ENCODE measurements at regions not wholly inside any gene's neighbourhood (a gene's known extent, or its start where the extent isn't known, plus 50 kb on each side); places are given as distances from the start of the nearest gene placed in this dataset.

- ATAC-seq, result no peak
- no peak for DNase-seq
- Mint-ChIP-seq H3K27ac (peak overlapping the region; percentile 76), H3K27me3 (no peaks in the 10 kb centered on the region), H3K4me1 (peaks cover 10% of the 10 kb centered on the region), H3K4me3 (no peak overlapping the region), H3K36me3 (ENCODE audit: low read depth) (no peaks in the 10 kb centered on the region)
- H3K9me3 ChIP-seq (ENCODE audit: control insufficient read depth, low read length, poor library complexity, severe bottlenecking), result no peaks in the 10 kb centered on the region
Observed at GRCh38 chr5:126354858-126355731, 68.1 kb upstream of the GRAMD2B start.

- H3K4me1 Mint-ChIP-seq, result peaks cover 10% of the 10 kb centered on the region
- H3K27ac Mint-ChIP-seq, result peak overlapping the region; percentile 76
Observed at GRCh38 chr5:126355940-126356339, 67.3 kb upstream of the GRAMD2B start.

GRCh38 chr5:126357585-126358342, 65.4 kb upstream of the GRAMD2B start:
- H3K36me3 Mint-ChIP-seq (ENCODE audit: low read depth), result no peaks in the 10 kb centered on the region
- DNase-seq (no peak), ATAC-seq (no peak)
- H3K27ac Mint-ChIP-seq, result no peak overlapping the region
- no peaks in the 10 kb centered on the region for H3K27me3 Mint-ChIP-seq
- H3K4me1 Mint-ChIP-seq, result peaks cover 10% of the 10 kb centered on the region
- H3K9me3 ChIP-seq (ENCODE audit: control insufficient read depth, low read length, poor library complexity, severe bottlenecking), result no peaks in the 10 kb centered on the region
- no peak overlapping the region for H3K4me3 Mint-ChIP-seq

More at GRCh38 chr5:126355940-126356339, 67.3 kb upstream of the GRAMD2B start:
- Mint-ChIP-seq H3K4me3 (no peak overlapping the region), H3K27me3 (no peaks in the 10 kb centered on the region), H3K36me3 (ENCODE audit: low read depth) (no peaks in the 10 kb centered on the region)
- ATAC-seq (no peak), DNase-seq (no peak)
- H3K9me3 ChIP-seq (ENCODE audit: control insufficient read depth, low read length, poor library complexity, severe bottlenecking), result no peaks in the 10 kb centered on the region

GRCh38 chr5:126358525-126358924, 64.7 kb upstream of the GRAMD2B start:
- ATAC-seq, result no peak
- peaks cover 10% of the 10 kb centered on the region for H3K4me1 Mint-ChIP-seq
- no peaks in the 10 kb centered on the region for H3K9me3 ChIP-seq (ENCODE audit: control insufficient read depth, low read length, poor library complexity, severe bottlenecking)

GRCh38 chr5:126359884-126360283, 63.3 kb upstream of the GRAMD2B start:
- no peaks in the 10 kb centered on the region for H3K9me3 ChIP-seq (ENCODE audit: control insufficient read depth, low read length, poor library complexity, severe bottlenecking)
- H3K4me1 Mint-ChIP-seq, result peaks cover 5% of the 10 kb centered on the region
- no peak for DNase-seq
- no peak for ATAC-seq
- H3K4me3 Mint-ChIP-seq, result no peak overlapping the region
- H3K36me3 Mint-ChIP-seq (ENCODE audit: low read depth), result no peaks in the 10 kb centered on the region
- H3K27ac Mint-ChIP-seq, result no peak overlapping the region
- H3K27me3 Mint-ChIP-seq, result no peaks in the 10 kb centered on the region

More at GRCh38 chr5:126358525-126358924, 64.7 kb upstream of the GRAMD2B start:
- H3K27me3 Mint-ChIP-seq, result no peaks in the 10 kb centered on the region
- DNase-seq, result no peak
- H3K27ac Mint-ChIP-seq, result no peak overlapping the region
- no peaks in the 10 kb centered on the region for H3K36me3 Mint-ChIP-seq (ENCODE audit: low read depth)
- no peak overlapping the region for H3K4me3 Mint-ChIP-seq

- no peak overlapping the region for H3K27ac Mint-ChIP-seq
- no peaks in the 10 kb centered on the region for H3K9me3 ChIP-seq (ENCODE audit: control insufficient read depth, low read length, poor library complexity, severe bottlenecking)
- H3K27me3 Mint-ChIP-seq, result no peaks in the 10 kb centered on the region
- no peaks in the 10 kb centered on the region for H3K4me1 Mint-ChIP-seq
- no peak overlapping the region for H3K4me3 Mint-ChIP-seq
- no peaks in the 10 kb centered on the region for H3K36me3 Mint-ChIP-seq (ENCODE audit: low read depth)
- ATAC-seq (no peak), DNase-seq (no peak)
Observed at GRCh38 chr5:126360467-126360866, 62.7 kb upstream of the GRAMD2B start.

GRCh38 chr5:126363658-126364057, 59.6 kb upstream of the GRAMD2B start:
- H3K36me3 Mint-ChIP-seq (ENCODE audit: low read depth), result no peaks in the 10 kb centered on the region
- no peak overlapping the region for H3K4me3 Mint-ChIP-seq
- DNase-seq (no peak), ATAC-seq (no peak)
- peak overlapping the region; percentile 35 for H3K27ac Mint-ChIP-seq
- no peaks in the 10 kb centered on the region for H3K4me1 Mint-ChIP-seq
- no peaks in the 10 kb centered on the region for H3K9me3 ChIP-seq (ENCODE audit: control insufficient read depth, low read length, poor library complexity, severe bottlenecking)
- no peaks in the 10 kb centered on the region for H3K27me3 Mint-ChIP-seq

GRCh38 chr5:126364206-126364902, 58.9 kb upstream of the GRAMD2B start:
- H3K27ac Mint-ChIP-seq, result no peak overlapping the region
- H3K9me3 ChIP-seq (ENCODE audit: control insufficient read depth, low read length, poor library complexity, severe bottlenecking), result no peaks in the 10 kb centered on the region
- H3K27me3 Mint-ChIP-seq, result no peaks in the 10 kb centered on the region
- no peaks in the 10 kb centered on the region for H3K4me1 Mint-ChIP-seq
- DNase-seq, result no peak
- H3K36me3 Mint-ChIP-seq (ENCODE audit: low read depth), result peaks cover 2% of the 10 kb centered on the region
- ATAC-seq, result no peak
- H3K4me3 Mint-ChIP-seq, result no peak overlapping the region

- Mint-ChIP-seq H3K27me3 (no peaks in the 10 kb centered on the region), H3K4me3 (no peak overlapping the region), H3K27ac (no peak overlapping the region), H3K4me1 (no peaks in the 10 kb centered on the region), H3K36me3 (ENCODE audit: low read depth) (peaks cover 2% of the 10 kb centered on the region)
- no peak for ATAC-seq
- no peak for DNase-seq
- no peaks in the 10 kb centered on the region for H3K9me3 ChIP-seq (ENCODE audit: control insufficient read depth, low read length, poor library complexity, severe bottlenecking)
Observed at GRCh38 chr5:126365446-126366198, 57.6 kb upstream of the GRAMD2B start.

- Mint-ChIP-seq H3K4me3 (no peak overlapping the region), H3K27me3 (no peaks in the 10 kb centered on the region), H3K36me3 (ENCODE audit: low read depth) (peaks cover 2% of the 10 kb centered on the region), H3K27ac (no peak overlapping the region), H3K4me1 (no peaks in the 10 kb centered on the region)
- DNase-seq (no peak), ATAC-seq (no peak)
- no peaks in the 10 kb centered on the region for H3K9me3 ChIP-seq (ENCODE audit: control insufficient read depth, low read length, poor library complexity, severe bottlenecking)
Observed at GRCh38 chr5:126366199-126366560, 57.0 kb upstream of the GRAMD2B start.

- Mint-ChIP-seq H3K27me3 (no peaks in the 10 kb centered on the region), H3K27ac (no peak overlapping the region), H3K4me1 (no peaks in the 10 kb centered on the region), H3K4me3 (no peak overlapping the region), H3K36me3 (ENCODE audit: low read depth) (peaks cover 2% of the 10 kb centered on the region)
- no peak for DNase-seq
- no peaks in the 10 kb centered on the region for H3K9me3 ChIP-seq (ENCODE audit: control insufficient read depth, low read length, poor library complexity, severe bottlenecking)
- ATAC-seq, result no peak
Observed at GRCh38 chr5:126368239-126368812, 54.9 kb upstream of the GRAMD2B start.

GRCh38 chr5:126369083-126369482, 54.1 kb upstream of the GRAMD2B start:
- H3K4me1 Mint-ChIP-seq, result peaks cover 6% of the 10 kb centered on the region
- no peak overlapping the region for H3K4me3 Mint-ChIP-seq
- H3K27me3 Mint-ChIP-seq, result no peaks in the 10 kb centered on the region
- H3K36me3 Mint-ChIP-seq (ENCODE audit: low read depth), result peaks cover 2% of the 10 kb centered on the region
- no peak for DNase-seq
- H3K27ac Mint-ChIP-seq, result no peak overlapping the region
- no peaks in the 10 kb centered on the region for H3K9me3 ChIP-seq (ENCODE audit: control insufficient read depth, low read length, poor library complexity, severe bottlenecking)
- ATAC-seq, result no peak
